RWPE2 (cell line): ENCODE measurements at regions not wholly inside any gene's neighbourhood (a gene's known extent, or its start where the extent isn't known, plus 50 kb on each side); places are given as distances from the start of the nearest gene placed in this dataset.

Source experiments
- ATAC-seq: fragments of 200-7000 bp; cut with Tn5 transposase; 3 replicates; pipeline ENCODE4 v1.9.1; 2021; ENCODE audit warnings: low read depth
- DNase-seq: peaks from one replicate; pipeline ENCODE4 v3.0.0-alpha.2; 2020; ENCODE audit warnings: low spot score
- H3K27ac ChIP-seq: fragments of 450-650 bp; 2 replicates; pipeline ENCODE4 v1.5.1; 2017; ENCODE audit warnings: mild to moderate bottlenecking; ENCODE audit not compliant: poor library complexity, severe bottlenecking
- H3K27me3 ChIP-seq: fragments of 250-450 bp; sonication (Bioruptor Pico); 2 replicates; pipeline ENCODE4 v1.5.1; 2021; ENCODE audit warnings: mild to moderate bottlenecking, moderate library complexity; ENCODE audit not compliant: insufficient read depth, poor library complexity, severe bottlenecking
- H3K36me3 ChIP-seq: fragments of 250-450 bp; sonication (Bioruptor Pico); 2 replicates; pipeline ENCODE4 v1.5.1; 2020; ENCODE audit warnings: low read depth, mild to moderate bottlenecking, moderate library complexity
- H3K4me1 ChIP-seq: fragments of 250-450 bp; sonication (Bioruptor Pico); 2 replicates; pipeline ENCODE4 v1.5.1; 2021; ENCODE audit warnings: mild to moderate bottlenecking, moderate library complexity; ENCODE audit not compliant: insufficient read depth, poor library complexity, severe bottlenecking
- H3K4me3 ChIP-seq: fragments of 250-450 bp; sonication (Bioruptor Pico); 2 replicates; pipeline ENCODE4 v1.5.1; 2021; ENCODE audit warnings: mild to moderate bottlenecking, moderate library complexity; ENCODE audit not compliant: severe bottlenecking
- H3K9me3 ChIP-seq: fragments of 250-450 bp; sonication (Bioruptor Pico); 2 replicates; pipeline ENCODE4 v1.5.1; 2021; ENCODE audit warnings: mild to moderate bottlenecking, moderate library complexity; ENCODE audit not compliant: severe bottlenecking
- CTCF ChIP-seq: fragments of 450-650 bp; IDR thresholded peaks from one replicate; pipeline ENCODE4 v1.5.1; 2017; ENCODE audit warnings: mild to moderate bottlenecking, moderate library complexity; ENCODE audit not compliant: poor library complexity, severe bottlenecking

- no peak for ATAC-seq
- H3K4me1 ChIP-seq, result no peaks in the 10 kb centered on the region
- H3K4me3 ChIP-seq, result no peak overlapping the region
- no peak for TF ChIP-seq CTCF
- peaks cover 7% of the 10 kb centered on the region for H3K27me3 ChIP-seq
- no peaks in the 10 kb centered on the region for H3K36me3 ChIP-seq
- no peak overlapping the region for H3K27ac ChIP-seq
- H3K9me3 ChIP-seq, result no peaks in the 10 kb centered on the region
- DNase-seq, result no peak
Observed at GRCh38 chr5:8568858-8569257, 699.9 kb downstream of the MTRR start.

GRCh38 chr5:8570528-8570927 is 701.6 kb downstream of the MTRR start:
- ATAC-seq (no peak), DNase-seq (no peak)
- Histone ChIP-seq H3K4me3 (no peak overlapping the region), H3K36me3 (no peaks in the 10 kb centered on the region), H3K27ac (no peak overlapping the region), H3K27me3 (peaks cover 10% of the 10 kb centered on the region), H3K4me1 (no peaks in the 10 kb centered on the region), H3K9me3 (no peaks in the 10 kb centered on the region)
- TF ChIP-seq CTCF, result no peak

GRCh38 chr5:8576178-8576577 is 707.2 kb downstream of the MTRR start:
- Histone ChIP-seq H3K9me3 (no peaks in the 10 kb centered on the region), H3K27ac (no peak overlapping the region), H3K4me1 (no peaks in the 10 kb centered on the region), H3K36me3 (no peaks in the 10 kb centered on the region), H3K4me3 (no peak overlapping the region), H3K27me3 (peaks cover 9% of the 10 kb centered on the region)
- ATAC-seq (no peak), DNase-seq (no peak)
- no peak for TF ChIP-seq CTCF

- no peak for DNase-seq
- Histone ChIP-seq H3K27ac (no peak overlapping the region), H3K27me3 (peaks cover 9% of the 10 kb centered on the region), H3K4me3 (no peak overlapping the region), H3K9me3 (no peaks in the 10 kb centered on the region), H3K36me3 (no peaks in the 10 kb centered on the region), H3K4me1 (no peaks in the 10 kb centered on the region)
- no peak for ATAC-seq
- TF ChIP-seq CTCF, result no peak
Observed at GRCh38 chr5:8577792-8578191, 708.8 kb downstream of the MTRR start.

GRCh38 chr5:8580298-8580697 is 711.4 kb downstream of the MTRR start:
- Histone ChIP-seq H3K27me3 (peaks cover 9% of the 10 kb centered on the region), H3K4me3 (no peak overlapping the region), H3K36me3 (no peaks in the 10 kb centered on the region), H3K27ac (no peak overlapping the region), H3K4me1 (no peaks in the 10 kb centered on the region), H3K9me3 (no peaks in the 10 kb centered on the region)
- DNase-seq (no peak), ATAC-seq (no peak)
- no peak for TF ChIP-seq CTCF
